ENCODE measurements at regions not wholly inside any gene's neighbourhood (a gene's known extent, or its start where the extent isn't known, plus 50 kb on each side); places are given as distances from the start of the nearest gene placed in this dataset.
A peak's percentile ranks its signal among the peaks of the same experiment; 100 is the strongest.

DNA sequence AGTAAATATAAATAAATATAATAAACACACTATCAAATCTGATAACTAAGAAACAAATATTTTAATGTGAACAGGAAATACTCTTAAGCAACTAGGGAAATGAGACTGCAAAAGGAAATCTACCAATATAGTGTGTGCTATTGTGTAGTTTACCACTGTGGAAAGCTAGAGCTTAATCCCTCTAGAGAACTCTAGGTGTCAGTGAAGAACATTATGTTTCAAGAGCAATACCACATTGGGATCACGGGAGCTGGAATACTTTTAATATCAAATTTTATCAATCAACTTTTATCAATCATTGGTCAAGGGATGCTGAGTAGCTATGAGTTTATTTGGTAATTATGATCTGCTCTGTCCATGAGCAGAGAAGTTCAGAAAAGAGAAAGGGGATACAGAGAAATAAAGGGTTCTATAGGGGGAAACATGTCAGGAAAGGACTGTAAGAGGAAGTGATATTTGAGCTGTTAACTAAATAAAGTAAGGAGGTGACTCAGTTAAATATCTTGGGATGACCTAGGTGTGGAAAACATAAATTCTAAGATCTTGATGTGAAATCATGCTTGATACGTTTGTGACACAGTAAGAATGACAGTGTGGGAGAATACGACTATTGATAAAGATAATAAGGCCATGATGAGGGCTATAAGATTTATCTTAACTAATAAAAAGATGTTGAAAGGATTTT is 762.2 kb upstream of the ALCAM start:
- peak; percentile 48 for DNase-seq (ENCODE audit: low read depth)
- TF ChIP-seq, protein P1, sequence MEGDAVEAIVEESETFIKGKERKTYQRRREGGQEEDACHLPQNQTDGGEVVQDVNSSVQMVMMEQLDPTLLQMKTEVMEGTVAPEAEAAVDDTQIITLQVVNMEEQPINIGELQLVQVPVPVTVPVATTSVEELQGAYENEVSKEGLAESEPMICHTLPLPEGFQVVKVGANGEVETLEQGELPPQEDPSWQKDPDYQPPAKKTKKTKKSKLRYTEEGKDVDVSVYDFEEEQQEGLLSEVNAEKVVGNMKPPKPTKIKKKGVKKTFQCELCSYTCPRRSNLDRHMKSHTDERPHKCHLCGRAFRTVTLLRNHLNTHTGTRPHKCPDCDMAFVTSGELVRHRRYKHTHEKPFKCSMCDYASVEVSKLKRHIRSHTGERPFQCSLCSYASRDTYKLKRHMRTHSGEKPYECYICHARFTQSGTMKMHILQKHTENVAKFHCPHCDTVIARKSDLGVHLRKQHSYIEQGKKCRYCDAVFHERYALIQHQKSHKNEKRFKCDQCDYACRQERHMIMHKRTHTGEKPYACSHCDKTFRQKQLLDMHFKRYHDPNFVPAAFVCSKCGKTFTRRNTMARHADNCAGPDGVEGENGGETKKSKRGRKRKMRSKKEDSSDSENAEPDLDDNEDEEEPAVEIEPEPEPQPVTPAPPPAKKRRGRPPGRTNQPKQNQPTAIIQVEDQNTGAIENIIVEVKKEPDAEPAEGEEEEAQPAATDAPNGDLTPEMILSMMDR (IDR thresholded peaks at IDR 0.05; ENCODE audit: insufficient read depth, low read depth, low read length, missing control alignments): peak; percentile 51
- no peak overlapping the region for H3K4me3 ChIP-seq (ENCODE audit: low read length)

DNA sequence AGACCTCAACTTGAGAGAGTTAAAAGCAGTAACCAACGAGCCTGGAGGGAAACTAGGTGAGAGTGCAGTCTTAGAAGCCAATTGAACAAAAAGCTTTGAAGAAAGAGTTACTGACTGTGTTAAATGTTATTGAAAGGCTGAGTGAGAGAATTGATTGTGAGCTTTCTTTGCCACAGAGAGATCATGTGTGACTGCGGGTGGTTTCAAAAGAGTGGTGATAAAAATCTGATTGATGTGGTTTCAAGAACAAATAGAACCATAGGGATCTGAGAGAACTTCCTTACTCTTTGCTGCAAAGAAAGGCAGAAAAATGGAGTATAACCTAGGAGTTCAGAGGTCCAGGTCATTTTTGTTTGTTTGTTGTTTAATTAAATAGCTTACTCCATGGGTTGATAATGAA is 759.9 kb upstream of the ALCAM start:
- TF ChIP-seq, protein P1 (IDR thresholded peaks at IDR 0.05; ENCODE audit: insufficient read depth, low read depth, low read length, missing control alignments): no peak
- H3K4me3 ChIP-seq (ENCODE audit: low read length): no peak overlapping the region
- DNase-seq (ENCODE audit: low read depth): no peak

DNA sequence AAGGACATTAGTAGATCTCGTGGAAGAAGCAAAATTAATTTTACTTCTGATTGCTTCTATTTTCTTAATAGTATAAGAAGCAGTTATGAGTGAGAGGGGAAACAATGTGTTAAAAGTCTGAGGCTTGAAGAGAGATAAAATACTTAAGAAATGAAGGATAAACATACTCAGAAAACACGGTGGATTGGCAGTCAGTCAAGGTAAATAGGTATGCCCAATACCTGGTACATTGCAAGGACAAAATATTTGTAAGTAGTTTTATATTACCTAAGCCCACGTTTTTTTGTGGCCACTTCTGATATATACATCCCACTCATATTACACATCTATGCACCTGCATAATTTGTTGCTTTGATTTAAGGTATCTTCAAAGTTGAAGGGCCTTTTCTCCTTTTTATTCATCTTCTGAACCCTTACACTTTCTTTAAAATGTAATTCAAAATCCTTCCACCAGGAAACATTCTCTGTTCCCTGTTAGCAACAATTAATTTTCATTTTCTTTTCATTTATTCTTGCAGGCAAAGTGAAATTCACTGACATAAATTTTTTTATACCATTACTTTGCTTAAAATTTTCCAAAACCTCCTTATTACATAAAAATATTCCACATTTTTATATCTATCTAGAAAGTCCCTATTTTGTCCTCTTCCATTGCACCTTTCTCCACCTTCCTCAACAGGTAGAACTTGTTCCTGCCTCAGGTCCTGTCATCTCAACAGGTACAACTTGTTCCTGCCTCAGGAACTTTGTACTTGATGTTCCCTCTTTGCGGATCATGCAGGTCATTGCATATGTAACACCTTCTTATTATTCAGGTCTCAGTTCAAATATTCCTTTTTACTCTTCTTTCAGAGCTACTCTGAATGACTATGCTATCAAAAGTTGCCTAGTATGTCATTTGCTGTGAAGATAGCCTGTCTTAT is 755.7 kb upstream of the ALCAM start:
- DNase-seq (ENCODE audit: low read depth): peak; percentile 75
- TF ChIP-seq, protein P1 (IDR thresholded peaks at IDR 0.05; ENCODE audit: insufficient read depth, low read depth, low read length, missing control alignments): no peak
- H3K4me3 ChIP-seq (ENCODE audit: low read length): no peak overlapping the region

DNA sequence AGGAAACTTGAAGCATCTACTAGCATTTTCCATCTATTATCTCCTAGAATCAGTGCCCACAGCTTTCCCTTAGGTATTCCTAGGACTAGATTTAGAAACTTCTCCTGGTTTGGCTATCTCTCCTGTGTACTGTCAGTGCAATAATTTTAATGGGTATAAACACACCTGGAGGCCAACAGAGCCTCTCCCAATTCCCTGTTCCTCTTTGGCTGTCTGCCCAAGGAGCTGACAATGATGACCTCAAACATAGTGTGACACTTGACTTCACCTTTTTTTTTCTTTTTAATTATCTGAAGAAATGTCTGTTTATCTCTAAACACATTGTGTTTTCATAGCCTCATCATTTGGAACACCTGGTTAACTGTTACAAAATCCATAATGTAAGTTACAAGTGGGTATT is 754.5 kb upstream of the ALCAM start:
- TF ChIP-seq, protein P1 (IDR thresholded peaks at IDR 0.05; ENCODE audit: insufficient read depth, low read depth, low read length, missing control alignments): no peak
- H3K4me3 ChIP-seq (ENCODE audit: low read length): no peak overlapping the region
- DNase-seq (ENCODE audit: low read depth): no peak

DNA sequence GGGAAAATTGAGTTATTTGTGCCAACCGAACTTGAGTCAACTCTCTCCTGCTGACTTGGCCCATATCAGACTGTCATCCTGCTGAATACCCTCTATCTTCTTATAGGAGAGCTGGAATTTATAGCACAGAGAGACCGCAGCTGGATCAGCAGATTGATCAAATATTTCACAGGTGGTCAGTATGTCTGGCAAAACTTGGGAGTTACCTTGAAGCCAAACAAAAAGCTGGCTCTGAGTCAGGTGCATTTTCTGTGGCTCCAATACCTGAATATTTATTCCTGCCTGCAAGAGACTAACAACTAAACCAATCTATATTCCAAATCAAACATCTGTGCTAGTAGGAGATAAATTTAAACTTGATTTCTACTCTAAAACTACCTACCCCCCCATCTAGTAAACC is 752.1 kb upstream of the ALCAM start:
- DNase-seq (ENCODE audit: low read depth): no peak
- H3K4me3 ChIP-seq (ENCODE audit: low read length): no peak overlapping the region
- TF ChIP-seq, protein P1 (IDR thresholded peaks at IDR 0.05; ENCODE audit: insufficient read depth, low read depth, low read length, missing control alignments): no peak

DNA sequence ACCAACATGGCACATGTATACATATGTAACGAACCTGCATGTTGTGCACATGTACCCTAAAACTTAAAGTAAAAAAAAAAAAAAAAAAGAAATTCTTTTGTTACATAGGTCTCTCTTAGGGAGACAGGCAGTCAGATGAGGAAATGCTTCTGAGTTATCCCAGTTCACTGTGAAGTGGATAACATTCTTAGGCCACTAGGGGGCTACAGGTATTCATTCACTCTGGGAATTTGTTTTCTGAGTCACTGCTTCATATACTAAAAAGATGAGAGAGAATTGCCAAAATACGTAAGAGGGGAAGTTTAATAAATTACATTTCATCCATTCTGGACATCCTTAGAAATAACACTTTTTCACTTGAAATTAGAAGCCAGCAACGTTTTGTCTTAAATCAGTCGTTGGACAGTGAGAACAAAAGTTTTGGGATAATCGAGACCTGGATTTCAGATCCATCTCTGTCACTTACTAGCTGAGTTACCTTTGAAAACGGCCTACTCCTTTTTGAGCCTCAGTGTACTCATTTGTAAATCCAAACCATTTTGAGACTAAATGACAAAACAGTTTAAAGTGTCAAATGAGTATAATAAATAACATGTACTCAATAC is 738.4 kb upstream of the ALCAM start:
- DNase-seq (ENCODE audit: low read depth): peak; percentile 77
- TF ChIP-seq, protein P1 (IDR thresholded peaks at IDR 0.05; ENCODE audit: insufficient read depth, low read depth, low read length, missing control alignments): peak; percentile 75
- no peak overlapping the region for H3K4me3 ChIP-seq (ENCODE audit: low read length)
